GM21447 (cell line): ENCODE measurements at regions not wholly inside any gene's neighbourhood (a gene's known extent, or its start where the extent isn't known, plus 50 kb on each side); places are given as distances from the start of the nearest gene placed in this dataset.
"Not testable (repeated sequence)": the region's sequence is repeated elsewhere in the genome, so short reads cannot be mapped to it uniquely, and the experiment has no call there.

Experiments used
- ATAC-seq: cut with Tn5 transposase; IDR thresholded peaks from one replicate; pipeline ENCODE4 v1.9.1; 2021; ENCODE audit not compliant: unreplicated experiment

DNA sequence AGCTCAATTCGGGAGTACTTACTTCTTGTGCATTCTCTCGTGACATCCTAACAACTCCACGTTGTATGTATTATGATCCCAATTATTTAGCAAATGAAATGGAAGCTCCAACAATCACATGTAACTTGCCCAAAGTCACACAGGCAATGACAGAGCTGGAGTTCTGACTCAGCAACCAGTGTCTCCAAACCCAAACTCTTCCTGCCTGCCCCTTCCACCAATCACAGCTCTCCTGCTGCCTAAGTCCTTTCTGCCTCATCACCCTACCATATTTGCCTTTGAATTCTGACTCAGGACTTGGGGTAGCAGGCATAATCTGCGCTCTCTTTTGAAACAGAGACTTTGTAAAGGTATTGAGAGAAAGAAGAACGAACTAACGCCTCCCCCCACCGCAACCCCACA is 245.2 kb upstream of the MAF start:
- no peak for ATAC-seq

DNA sequence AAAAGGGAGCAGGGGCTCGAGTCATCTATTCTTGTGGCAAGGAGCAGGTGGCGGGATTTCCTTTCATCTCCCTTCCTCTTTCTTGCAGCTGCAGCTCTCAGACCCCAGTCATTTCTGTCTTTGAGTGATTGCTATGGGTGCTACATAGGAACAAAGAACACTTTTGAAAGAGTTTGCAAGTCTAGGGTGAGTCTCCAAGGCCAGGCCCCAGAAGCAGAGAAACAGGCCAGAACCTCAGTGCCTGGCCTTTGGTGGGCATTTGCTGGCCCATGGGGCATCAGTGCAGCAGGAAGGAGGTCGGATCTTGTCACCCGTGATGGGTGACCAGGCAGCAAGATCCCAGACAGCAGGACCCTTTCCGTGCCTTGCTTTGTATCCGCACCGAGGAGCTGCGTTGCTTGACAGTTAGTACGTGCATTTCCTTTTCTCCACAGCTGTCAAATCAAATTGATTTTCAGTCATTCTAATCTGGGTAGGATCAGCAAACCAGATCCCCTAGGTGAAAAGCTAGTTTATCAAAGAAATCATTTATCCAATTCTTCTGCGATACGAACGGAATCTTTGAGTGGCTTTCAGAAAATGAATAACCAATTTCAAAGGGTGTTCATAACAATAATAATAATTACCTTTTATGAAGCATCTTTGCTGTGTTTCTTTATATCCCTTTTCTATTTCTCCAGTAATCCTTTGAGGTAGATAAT is 244.6 kb upstream of the MAF start:
- ATAC-seq, result peak; percentile 92

DNA sequence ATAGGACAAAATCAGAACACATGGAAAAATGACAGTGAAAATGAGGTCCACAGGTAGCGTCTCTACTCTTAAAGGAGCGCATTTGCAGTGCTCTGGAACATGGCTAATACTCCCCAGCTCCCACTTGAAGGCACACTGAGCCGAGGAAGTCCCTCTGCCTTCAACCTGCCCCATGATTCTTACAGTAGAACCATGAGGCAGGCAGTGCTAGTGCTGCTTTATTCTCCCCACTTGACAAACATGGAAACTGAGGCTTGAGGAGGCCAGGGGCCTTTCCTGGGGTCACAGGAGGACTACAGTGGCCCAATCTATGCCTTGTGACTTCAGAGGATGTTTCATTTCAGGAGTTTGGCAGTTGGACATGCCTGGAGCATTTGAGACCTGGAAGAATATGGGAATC is 244.1 kb upstream of the MAF start:
- peak; percentile 7 for ATAC-seq

DNA sequence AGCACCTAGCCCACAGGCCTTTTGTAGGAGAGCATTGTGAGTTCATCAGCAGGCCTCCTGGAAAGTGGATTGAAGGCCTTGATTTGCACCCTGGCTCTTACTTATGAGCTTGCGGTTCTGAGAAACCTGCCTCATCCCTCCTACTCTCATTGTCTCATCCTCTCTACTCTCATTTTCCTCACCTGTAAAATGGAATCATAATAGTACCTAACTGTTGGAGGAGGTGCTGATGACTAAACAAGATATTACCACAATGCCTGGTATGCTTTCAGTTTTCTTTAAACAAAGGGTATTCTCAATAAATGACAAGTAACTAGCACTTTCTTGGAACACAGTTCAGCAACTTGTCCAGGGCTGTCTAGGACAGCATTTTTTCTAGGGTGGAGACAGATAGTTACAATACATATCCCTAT is 243.1 kb upstream of the MAF start:
- ATAC-seq, result no peak

DNA sequence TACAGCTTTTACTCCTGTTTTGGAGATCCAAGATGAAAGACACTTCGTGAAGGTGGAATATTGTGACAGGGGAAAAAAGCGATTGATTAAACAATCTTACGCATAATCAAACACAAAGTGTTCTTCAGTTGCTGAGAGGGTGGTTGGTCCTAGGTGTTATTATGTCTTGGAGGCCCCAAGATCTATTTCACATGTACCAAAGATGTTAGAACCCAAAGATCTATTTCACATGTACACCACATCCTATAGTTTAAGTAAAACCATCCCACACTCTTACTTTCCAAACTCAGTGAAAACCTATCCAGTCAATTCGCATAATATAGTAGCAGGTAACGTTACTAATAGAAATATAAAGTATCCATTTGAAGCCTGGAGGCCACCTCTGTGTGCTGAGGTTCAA is 242.6 kb upstream of the MAF start:
- no peak for ATAC-seq

DNA sequence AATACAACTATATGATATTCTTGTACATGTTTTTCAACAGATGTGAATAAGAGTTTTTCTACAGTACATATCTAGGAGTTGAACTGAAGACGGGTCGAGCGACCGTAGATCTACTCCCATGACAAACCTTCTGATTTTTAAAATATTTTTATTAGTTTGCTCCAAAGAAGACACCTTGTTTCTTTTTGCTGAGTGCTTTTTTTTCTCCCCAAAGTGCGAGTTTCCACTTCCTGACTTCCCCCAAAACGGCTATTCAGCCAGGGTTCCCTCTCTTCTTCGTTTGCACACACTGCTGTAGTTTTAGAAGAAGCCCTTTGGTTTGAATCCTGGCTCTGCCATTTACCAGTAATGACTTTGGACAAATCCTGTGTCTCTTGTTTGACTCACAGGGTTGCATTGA is 241.7 kb upstream of the MAF start:
- ATAC-seq, result no peak

DNA sequence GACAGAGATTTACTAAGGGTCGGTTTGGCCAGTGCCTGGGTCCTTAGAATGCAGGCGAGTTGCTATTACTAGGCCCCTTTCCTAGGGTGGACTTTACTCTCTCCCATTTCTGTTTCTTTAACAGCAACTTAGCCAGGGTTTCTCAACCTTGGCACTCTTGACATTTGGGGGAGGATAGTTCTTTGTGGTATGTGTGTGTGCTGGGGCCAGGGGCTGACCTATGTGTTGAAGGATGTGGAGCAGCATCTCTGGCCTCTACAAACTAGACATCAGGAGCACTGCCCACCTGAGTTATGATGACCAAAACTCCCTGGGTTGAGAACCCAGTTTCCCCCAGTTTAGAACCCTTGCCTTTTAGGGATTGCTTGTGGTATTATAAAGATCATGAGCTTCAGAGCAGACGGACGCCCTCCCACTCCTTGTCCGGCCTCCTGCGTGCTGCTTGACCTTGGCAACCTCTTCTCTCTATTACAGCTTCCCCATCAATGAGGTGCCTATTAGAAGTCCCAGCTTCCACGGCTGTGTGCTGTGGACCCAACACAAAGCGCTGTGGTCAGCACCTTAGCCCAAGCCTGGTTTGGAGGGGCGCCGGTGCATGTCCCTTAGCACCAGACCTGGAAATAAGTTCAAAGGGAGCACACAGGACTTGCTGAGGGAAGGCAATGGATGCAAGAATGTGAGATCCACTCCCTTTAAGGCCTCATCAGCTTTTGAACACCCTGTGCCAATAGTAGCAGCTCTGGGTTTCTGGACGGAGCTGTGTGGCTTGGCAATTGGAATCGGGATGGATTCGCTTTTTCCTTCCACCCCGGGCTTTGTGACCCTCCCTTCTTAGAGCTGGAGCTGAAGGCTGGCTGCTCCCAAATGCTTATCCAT is 239.2 kb upstream of the MAF start:
- no peak for ATAC-seq

DNA sequence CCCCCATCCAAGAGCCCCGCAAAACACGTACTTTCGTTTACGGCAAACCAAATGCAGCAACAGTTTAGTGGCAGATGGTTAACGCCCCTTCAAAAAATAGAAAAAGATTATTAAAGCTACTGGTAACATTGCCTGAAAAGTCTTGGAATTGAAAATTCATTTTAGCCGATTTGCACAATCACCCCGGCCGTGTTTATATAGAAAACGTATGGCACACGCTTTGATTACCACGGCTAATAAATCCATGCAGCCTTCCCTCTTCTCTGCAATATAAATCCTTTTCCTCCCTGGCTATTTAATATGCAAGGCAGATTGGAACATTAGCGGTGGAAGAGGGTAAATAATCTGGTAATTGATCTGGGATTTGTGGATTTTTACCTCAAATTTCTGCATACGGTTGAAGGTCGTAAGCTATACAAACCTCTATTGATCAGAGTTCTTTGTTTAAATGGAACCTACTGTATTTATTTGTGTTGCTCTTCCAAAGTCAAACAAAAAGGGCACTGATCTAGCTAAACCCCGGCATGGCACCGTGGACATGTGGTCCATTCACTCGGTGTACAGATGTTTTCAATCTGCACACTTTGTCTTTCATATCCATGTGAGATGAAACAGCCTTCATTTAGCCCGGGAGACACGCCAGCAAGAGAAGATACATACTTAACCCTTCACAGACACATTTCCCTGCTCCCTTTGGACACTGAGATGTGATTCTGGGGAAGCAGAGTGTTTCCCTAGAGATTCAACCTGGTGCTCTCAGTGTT is 238.1 kb upstream of the MAF start:
- no peak for ATAC-seq

DNA sequence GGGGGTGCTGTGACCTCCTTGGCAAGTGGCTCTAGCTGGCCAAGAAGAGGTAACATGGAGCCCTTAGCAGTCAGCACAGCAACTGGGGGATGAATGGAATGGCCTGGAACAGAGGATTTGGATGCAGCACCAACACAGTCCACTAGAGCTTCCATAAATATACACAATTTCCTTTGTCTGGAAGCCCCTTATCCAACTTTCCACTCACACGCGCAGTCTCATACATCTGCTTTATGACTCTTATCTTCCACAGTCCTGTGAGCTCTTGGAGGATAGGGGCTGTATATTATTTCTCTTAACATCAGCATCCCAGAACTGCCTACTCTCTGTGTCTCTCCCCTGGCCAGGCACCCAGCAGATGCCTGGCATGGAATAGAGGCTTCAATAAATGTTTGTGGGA is 235.6 kb upstream of the MAF start:
- ATAC-seq, result no peak

DNA sequence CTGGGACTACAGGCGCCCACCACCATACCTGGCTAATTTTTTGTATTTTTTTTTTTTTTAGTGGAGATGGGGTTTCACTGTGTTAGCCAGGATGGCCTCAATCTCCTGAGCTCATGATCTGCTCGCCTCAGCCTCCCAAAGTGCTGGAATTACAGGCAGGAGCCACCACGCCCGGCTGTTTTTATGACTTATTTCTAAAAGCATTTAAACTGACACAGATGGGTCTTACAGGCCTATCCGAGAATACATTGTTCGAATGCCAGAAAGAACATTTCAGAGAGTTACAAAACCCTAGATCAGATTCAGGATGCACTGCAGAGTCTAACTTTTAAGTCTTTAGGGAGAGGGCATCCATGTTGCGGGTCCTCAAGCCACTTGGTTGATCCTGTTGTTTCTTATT is 234.7 kb upstream of the MAF start:
- no peak for ATAC-seq

DNA sequence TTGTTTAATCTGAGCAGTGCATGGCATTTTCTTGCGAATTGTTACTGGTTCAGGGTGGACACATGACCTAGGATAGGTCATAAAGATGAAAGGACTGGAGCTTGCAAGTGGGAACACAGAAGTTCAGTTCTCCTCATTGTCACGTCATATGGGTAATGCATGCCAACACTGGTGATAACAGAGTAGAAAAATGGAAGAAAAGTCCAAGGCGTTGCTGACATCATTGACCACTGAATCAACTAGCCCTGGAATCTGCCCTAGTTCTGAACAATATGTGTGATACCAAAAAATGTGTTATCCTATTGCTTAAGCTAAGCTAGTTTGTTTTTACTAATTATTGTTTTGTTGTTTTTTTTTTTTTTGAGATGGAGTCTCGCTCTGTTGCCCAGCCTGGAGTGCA is 234.2 kb upstream of the MAF start:
- ATAC-seq, result no peak

DNA sequence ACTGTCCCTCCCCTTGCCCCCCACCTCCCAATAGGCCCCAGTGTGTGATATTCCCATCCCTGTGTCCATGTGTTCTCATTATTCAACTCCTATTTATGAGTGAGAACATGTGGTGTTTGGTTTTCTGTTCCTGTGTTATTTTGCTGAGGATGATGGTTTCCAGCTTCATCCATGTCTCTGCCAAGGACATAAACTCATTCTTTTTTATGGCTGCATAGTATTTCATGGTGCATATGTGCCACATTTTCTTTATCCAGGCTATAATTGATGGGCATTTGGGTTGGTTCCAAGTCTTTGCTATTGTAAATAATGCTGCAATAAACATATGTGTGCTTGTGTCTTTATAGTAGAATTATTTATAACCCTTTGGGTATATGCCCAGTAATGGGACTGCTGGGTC is 233.5 kb upstream of the MAF start:
- ATAC-seq, result not testable (repeated sequence)

DNA sequence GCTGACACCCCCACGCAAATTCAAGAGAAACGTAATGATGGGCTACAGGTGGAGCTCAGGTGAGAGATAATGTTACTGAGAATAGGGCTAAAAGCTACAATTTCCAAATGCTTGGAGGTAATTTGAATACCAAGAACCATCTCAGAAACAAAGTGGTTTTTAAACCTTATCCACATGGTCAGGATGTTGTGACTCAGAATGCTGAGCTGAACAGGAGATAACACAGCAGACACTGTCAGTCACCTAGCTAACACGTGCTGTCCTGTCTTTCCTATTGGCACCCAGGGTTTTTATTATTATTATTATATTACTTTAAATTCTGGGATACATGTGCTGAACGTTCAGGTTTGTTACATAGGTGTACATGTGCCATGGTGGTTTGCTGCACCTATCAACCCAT is 233.0 kb upstream of the MAF start:
- ATAC-seq, result no peak

DNA sequence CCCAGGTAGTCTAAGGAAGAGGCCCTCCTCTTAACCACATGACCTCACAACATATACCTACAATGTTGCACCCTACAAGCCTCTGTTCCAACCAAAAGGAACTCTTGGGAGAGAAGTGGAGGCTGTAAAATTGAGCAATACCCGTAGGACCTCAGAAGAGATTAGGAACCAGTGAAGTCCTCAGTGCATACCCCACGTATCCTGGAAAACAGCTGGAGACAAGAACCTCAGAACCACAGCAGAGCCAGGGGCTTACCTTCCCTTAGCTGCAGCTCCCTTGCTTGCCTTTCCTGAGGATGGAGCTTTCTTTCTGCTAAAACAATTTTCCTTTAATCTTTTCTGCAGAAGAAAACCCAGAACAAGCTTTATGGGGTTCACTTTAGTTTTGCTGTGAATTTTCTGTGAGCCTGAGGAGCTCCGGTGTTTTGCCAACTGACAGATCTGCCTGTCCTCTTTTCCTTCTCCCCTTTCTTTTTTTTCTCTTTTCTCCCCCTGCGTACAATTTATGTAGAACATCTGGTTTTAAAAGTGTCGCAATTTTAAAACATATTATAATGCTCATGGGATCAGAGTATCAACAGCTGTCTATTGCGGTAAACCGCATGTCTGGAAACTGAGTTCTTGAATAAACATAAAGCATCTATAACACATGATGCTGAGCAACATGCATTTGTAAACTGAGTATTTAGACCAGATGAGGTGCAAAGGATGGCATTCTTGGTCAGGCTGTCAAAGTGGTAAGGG is 226.4 kb upstream of the MAF start:
- ATAC-seq, result no peak

DNA sequence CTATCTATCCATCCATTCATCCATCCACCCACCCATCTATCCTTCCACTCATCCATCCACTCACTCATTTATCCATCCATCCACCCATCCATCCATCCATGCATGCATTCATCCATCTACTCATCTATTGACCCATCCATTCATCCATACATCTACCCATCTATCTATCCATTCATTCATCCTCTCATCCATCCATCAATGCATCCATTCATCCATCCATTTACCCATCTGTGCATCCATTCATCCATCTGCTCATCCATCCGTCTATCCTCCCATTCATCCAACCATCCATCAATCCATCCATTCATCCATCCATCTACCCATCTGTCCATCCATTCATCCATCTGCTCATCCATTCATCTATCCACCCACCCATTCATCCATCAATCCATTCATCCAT is 224.5 kb upstream of the MAF start:
- ATAC-seq, result no peak

DNA sequence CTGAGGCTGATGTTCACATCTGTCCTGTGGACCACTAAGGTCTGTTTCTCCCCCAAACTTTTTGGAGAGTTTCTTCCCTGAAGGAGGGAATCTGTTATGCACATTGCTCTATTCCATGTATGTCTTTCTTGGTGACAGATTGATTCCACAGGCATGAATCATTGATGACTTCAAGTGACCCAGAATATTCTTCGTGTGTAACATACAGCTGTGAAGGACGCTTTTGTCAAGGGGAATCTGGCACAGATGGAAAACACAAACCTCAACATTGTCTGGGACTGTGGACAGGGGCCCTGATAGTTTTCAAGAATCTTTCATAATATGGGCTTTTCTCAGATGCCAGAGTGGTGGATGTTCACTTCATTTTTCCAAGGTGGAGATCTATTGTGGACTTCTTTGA is 223.1 kb upstream of the MAF start:
- no peak for ATAC-seq

DNA sequence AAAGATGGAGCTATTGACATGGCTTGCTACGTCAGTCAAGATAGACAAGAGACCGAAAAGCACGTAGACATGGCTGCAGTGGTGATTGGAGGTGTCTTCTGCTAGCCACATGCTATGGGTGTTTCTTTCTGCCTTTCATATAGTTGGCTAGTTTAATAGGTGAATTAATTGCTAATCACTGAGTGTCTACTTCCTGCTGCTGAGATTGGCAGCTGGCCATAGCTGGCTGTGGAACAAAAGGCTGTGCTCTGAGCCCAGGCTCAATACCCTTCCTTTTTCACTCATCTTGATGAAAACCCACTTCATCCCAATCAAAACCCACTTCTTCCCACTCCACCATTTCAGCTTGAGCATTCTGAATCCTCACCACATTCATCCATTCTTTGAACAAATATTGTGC is 221.4 kb upstream of the MAF start:
- ATAC-seq, result no peak

DNA sequence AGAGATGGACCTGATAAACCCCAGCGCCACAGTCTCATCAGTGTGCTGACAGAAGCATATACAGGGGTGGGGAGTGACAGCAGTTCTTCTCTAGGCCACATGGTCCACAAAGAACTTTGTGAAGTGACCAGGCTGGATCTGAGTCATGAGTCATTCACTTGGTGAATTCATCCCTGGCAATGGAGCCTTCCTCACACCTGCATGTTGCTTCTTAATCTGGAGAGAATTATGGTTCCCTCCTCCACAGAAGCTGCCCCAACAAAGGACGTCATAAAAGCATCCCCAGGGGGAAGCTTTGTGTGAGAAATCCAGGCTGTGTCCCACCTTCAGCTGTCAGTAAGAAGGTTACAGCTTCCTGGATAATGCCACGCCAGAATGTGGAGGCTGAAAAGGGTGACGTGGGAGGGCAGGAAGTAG is 215.6 kb upstream of the MAF start:
- ATAC-seq, result no peak

DNA sequence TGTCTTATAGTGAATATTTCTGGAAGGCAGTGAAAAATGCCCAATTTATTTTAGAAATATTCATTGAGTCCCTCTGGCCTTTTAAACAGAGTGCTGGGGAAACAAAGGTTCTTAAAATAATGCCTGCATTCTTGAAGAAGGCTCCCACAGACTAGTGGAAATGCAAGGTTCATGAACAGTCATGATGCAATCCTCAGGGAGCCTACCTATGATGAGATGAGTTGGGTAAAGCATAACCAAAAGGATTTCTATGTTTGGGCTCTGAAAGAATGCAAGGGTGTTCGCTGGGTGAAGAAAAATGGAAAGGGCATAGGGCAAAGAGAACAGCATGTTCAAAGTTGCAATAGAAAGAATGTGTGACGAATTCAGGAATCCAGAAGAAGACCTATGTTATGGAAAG is 214.5 kb upstream of the MAF start:
- ATAC-seq, result no peak

DNA sequence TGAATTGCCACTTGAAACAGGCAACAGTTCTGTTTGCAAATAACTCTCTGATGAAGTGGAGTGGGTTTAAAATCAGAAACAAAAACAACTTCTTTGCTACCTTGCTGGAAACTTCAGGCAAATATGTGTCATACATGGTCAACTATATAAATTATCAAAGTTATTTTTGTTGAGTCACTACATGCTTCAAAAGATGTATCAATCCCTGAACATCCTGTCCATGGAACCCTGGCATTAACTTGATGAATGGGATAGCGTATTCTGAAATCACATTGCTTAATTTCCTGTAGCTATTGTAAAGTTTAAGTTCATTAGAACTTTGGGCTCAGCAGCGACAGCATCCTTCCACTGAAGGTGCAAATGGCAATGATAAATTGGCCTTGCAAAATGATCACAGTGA is 213.6 kb upstream of the MAF start:
- no peak for ATAC-seq

DNA sequence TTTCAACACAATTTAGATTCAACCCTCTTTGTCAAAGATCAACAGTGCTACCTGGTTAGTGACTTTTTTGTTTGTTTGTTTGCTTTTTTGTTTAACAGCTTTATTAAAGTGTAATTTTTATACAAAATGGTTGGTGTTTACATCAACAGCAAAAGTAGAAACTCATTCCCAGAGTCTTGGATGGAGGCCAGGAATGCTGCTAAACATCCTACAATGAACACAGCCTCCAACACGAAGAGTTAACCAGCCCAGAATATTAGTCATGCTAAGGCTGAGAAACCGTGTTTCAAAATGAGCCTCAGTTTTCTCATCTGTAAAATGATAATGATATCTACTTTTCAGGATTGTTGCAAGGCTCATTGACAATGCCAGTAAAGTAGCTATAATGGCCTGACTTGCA is 211.0 kb upstream of the MAF start:
- ATAC-seq, result no peak
